ENCODE measurements at regions not wholly inside any gene's neighbourhood (a gene's known extent, or its start where the extent isn't known, plus 50 kb on each side); places are given as distances from the start of the nearest gene placed in this dataset.

GRCh38 chrY:8535704-8536103 lies 801.6 kb upstream of the TSPY4 start:
- Histone ChIP-seq H3K4me1 (no peaks in the 10 kb centered on the region), H3K4me3 (no peak overlapping the region), H3K27me3 (no peaks in the 10 kb centered on the region), H3K27ac (no peak overlapping the region), H3K36me3 (no peaks in the 10 kb centered on the region), H3K9me3 (no peaks in the 10 kb centered on the region)
- DNase-seq, result no peak
- intact Hi-C loops (cut with DNase I; ENCODE audit: low total_unique reads), result no loop called here
- TF ChIP-seq, protein P1, sequence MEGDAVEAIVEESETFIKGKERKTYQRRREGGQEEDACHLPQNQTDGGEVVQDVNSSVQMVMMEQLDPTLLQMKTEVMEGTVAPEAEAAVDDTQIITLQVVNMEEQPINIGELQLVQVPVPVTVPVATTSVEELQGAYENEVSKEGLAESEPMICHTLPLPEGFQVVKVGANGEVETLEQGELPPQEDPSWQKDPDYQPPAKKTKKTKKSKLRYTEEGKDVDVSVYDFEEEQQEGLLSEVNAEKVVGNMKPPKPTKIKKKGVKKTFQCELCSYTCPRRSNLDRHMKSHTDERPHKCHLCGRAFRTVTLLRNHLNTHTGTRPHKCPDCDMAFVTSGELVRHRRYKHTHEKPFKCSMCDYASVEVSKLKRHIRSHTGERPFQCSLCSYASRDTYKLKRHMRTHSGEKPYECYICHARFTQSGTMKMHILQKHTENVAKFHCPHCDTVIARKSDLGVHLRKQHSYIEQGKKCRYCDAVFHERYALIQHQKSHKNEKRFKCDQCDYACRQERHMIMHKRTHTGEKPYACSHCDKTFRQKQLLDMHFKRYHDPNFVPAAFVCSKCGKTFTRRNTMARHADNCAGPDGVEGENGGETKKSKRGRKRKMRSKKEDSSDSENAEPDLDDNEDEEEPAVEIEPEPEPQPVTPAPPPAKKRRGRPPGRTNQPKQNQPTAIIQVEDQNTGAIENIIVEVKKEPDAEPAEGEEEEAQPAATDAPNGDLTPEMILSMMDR (IDR thresholded peaks at IDR 0.05), result no peak

DNA sequence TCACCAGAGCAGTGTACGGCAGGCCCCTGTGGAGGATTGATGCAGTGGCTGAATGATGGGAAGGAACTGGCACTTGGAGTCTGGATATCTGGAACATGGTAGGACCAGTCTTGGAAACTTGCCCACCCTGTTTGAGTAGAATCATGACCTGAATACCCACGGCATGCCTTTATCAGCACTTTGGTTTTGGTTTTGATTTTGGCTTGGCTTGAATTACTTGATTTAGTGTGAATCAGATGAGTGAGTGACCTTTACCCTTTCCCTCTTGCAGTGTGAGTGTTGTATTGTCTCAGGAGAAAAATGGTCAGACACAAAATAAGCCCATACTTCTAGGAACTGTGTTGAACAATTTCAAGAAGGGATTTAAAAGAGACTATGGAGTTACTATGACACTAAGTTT lies 801.0 kb upstream of the TSPY4 start:
- Histone ChIP-seq H3K27ac (no peak overlapping the region), H3K4me1 (no peaks in the 10 kb centered on the region), H3K9me3 (no peaks in the 10 kb centered on the region), H3K36me3 (no peaks in the 10 kb centered on the region), H3K4me3 (no peak overlapping the region), H3K27me3 (no peaks in the 10 kb centered on the region)
- intact Hi-C loops (cut with DNase I; ENCODE audit: low total_unique reads), result no loop called here
- no peak for DNase-seq
- TF ChIP-seq, protein P1 (IDR thresholded peaks at IDR 0.05), result no peak

- Histone ChIP-seq H3K9me3 (no peaks in the 10 kb centered on the region), H3K36me3 (no peaks in the 10 kb centered on the region), H3K4me1 (no peaks in the 10 kb centered on the region), H3K27ac (no peak overlapping the region), H3K4me3 (no peak overlapping the region), H3K27me3 (no peaks in the 10 kb centered on the region)
- DNase-seq, result no peak
- intact Hi-C loops (cut with DNase I; ENCODE audit: low total_unique reads), result no loop called here
- TF ChIP-seq, protein P1 (IDR thresholded peaks at IDR 0.05), result no peak
Observed at GRCh38 chrY:8541306-8541705, 796.0 kb upstream of the TSPY4 start.

GRCh38 chrY:8544715-8545114 lies 792.5 kb upstream of the TSPY4 start:
- no peaks in the 10 kb centered on the region for H3K4me1 ChIP-seq
- TF ChIP-seq, protein P1 (IDR thresholded peaks at IDR 0.05), result no peak

DNA sequence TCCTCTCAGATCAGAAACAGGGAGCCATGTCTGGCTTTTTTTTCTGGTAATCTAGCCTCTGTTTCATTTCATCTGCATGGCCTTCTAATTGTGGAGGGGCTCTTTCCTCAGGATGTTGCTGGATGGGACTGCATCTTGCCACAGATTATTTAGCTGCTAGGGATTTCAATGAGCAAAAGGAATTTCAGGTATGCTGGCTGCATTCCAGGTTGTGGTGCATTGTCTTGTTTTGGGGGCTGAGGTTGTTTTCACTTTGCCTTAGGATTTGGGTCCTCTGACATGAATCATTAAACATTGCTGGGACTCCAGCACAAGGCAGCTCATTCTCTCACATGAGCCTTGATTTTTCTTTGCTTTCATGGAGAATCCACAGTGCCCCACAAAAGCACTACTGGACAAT lies 789.3 kb upstream of the TSPY4 start:
- Histone ChIP-seq H3K9me3 (no peaks in the 10 kb centered on the region), H3K4me3 (no peak overlapping the region), H3K27ac (no peak overlapping the region), H3K27me3 (no peaks in the 10 kb centered on the region), H3K4me1 (no peaks in the 10 kb centered on the region), H3K36me3 (no peaks in the 10 kb centered on the region)
- TF ChIP-seq, protein P1 (IDR thresholded peaks at IDR 0.05), result no peak
- no peak for DNase-seq
- intact Hi-C loops (cut with DNase I; ENCODE audit: low total_unique reads), result no loop called here

More at GRCh38 chrY:8544715-8545114, 792.5 kb upstream of the TSPY4 start:
- Histone ChIP-seq H3K27ac (no peak overlapping the region), H3K27me3 (no peaks in the 10 kb centered on the region), H3K9me3 (no peaks in the 10 kb centered on the region), H3K4me3 (no peak overlapping the region), H3K36me3 (no peaks in the 10 kb centered on the region)
- no peak for DNase-seq
- intact Hi-C loops (cut with DNase I; ENCODE audit: low total_unique reads), result no loop called here

DNA sequence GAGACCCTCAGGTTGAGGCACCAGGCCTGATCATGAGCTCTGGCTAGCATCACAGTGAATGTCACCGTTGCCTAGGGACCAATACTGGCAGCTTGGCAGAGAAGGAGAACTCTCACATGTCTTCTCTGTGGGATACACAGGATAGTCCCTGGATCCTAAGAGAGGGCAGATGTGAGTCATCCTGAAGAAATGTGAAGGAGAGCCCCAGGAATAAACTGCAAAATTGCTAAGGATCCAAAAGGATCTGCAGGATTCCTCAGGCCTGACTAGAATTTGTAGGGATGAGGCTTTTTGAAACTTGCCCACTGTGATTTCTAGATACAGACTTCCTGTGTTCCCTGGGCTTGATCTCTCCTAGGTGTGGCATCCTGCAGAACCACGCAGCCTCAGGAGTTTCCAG lies 785.9 kb upstream of the TSPY4 start:
- intact Hi-C loops (cut with DNase I; ENCODE audit: low total_unique reads), result no loop called here
- Histone ChIP-seq H3K36me3 (no peaks in the 10 kb centered on the region), H3K4me1 (no peaks in the 10 kb centered on the region), H3K4me3 (no peak overlapping the region), H3K27ac (no peak overlapping the region), H3K9me3 (no peaks in the 10 kb centered on the region), H3K27me3 (no peaks in the 10 kb centered on the region)
- TF ChIP-seq, protein P1 (IDR thresholded peaks at IDR 0.05), result no peak
- peak in 1 of 2 donors; percentile 22 for DNase-seq
